ENCODE measurements at regions not wholly inside any gene's neighbourhood (a gene's known extent, or its start where the extent isn't known, plus 50 kb on each side); places are given as distances from the start of the nearest gene placed in this dataset.

DNA sequence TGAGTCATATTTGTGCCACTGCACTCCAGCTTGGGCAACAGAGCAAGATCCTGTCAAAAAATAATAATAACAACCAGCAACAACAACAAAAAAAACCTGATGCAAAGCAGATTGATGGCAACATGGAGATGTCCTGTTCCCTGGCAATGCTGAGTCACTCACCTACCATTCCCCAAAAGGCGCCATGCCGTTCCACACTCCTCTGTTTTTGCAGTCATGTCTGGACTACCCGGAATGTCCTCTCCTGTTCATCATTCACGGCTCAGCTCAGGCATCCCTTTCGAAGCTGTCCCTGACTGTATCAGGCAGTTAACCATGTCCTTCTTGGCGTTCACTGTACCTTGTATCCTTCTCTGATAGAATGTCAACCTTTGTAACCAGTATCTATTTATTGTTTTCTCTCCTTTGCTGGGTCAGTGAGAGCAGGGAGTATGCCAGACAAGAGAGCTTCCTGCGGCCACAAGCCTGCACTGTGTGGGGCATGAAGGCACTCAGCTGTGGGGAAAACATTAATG is 147.7 kb downstream of the ABCC12 start:
- TF ChIP-seq, protein P1, sequence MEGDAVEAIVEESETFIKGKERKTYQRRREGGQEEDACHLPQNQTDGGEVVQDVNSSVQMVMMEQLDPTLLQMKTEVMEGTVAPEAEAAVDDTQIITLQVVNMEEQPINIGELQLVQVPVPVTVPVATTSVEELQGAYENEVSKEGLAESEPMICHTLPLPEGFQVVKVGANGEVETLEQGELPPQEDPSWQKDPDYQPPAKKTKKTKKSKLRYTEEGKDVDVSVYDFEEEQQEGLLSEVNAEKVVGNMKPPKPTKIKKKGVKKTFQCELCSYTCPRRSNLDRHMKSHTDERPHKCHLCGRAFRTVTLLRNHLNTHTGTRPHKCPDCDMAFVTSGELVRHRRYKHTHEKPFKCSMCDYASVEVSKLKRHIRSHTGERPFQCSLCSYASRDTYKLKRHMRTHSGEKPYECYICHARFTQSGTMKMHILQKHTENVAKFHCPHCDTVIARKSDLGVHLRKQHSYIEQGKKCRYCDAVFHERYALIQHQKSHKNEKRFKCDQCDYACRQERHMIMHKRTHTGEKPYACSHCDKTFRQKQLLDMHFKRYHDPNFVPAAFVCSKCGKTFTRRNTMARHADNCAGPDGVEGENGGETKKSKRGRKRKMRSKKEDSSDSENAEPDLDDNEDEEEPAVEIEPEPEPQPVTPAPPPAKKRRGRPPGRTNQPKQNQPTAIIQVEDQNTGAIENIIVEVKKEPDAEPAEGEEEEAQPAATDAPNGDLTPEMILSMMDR (CRISPR knock-in tag; IDR thresholded peaks at IDR 0.05): no peak
- TF ChIP-seq ZFP82 (CRISPR knock-in tag; IDR thresholded peaks at IDR 0.05; ENCODE audit: borderline replicate concordance): no peak
- no peak for TF ChIP-seq TCF12 (IDR thresholded peaks at IDR 0.05)
- no peak for TF ChIP-seq TCF12 (CRISPR knock-in tag; IDR thresholded peaks at IDR 0.05)
- TF ChIP-seq SOX13 (IDR thresholded peaks at IDR 0.05): no peak
- TF ChIP-seq SOX13 (CRISPR knock-in tag; conservative IDR thresholded peaks at IDR 0.05 in 1 of 2, IDR thresholded peaks at IDR 0.05 in 1 of 2): no peak
- no peak for TF ChIP-seq ZNF383 (CRISPR knock-in tag; IDR thresholded peaks at IDR 0.05; ENCODE audit: borderline replicate concordance)
- TF ChIP-seq, protein P2, sequence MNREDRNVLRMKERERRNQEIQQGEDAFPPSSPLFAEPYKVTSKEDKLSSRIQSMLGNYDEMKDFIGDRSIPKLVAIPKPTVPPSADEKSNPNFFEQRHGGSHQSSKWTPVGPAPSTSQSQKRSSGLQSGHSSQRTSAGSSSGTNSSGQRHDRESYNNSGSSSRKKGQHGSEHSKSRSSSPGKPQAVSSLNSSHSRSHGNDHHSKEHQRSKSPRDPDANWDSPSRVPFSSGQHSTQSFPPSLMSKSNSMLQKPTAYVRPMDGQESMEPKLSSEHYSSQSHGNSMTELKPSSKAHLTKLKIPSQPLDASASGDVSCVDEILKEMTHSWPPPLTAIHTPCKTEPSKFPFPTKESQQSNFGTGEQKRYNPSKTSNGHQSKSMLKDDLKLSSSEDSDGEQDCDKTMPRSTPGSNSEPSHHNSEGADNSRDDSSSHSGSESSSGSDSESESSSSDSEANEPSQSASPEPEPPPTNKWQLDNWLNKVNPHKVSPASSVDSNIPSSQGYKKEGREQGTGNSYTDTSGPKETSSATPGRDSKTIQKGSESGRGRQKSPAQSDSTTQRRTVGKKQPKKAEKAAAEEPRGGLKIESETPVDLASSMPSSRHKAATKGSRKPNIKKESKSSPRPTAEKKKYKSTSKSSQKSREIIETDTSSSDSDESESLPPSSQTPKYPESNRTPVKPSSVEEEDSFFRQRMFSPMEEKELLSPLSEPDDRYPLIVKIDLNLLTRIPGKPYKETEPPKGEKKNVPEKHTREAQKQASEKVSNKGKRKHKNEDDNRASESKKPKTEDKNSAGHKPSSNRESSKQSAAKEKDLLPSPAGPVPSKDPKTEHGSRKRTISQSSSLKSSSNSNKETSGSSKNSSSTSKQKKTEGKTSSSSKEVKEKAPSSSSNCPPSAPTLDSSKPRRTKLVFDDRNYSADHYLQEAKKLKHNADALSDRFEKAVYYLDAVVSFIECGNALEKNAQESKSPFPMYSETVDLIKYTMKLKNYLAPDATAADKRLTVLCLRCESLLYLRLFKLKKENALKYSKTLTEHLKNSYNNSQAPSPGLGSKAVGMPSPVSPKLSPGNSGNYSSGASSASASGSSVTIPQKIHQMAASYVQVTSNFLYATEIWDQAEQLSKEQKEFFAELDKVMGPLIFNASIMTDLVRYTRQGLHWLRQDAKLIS (CRISPR knock-in tag; IDR thresholded peaks at IDR 0.05): no peak
- TF ChIP-seq MATR3 (CRISPR knock-in tag; IDR thresholded peaks at IDR 0.05): no peak
- TF ChIP-seq, protein P3, sequence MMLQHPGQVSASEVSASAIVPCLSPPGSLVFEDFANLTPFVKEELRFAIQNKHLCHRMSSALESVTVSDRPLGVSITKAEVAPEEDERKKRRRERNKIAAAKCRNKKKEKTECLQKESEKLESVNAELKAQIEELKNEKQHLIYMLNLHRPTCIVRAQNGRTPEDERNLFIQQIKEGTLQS (CRISPR knock-in tag; IDR thresholded peaks at IDR 0.05): no peak
- TF ChIP-seq ZBTB3 (CRISPR knock-in tag; IDR thresholded peaks at IDR 0.05; ENCODE audit: borderline replicate concordance, low read depth): no peak
- no peak for TF ChIP-seq EP300 (IDR thresholded peaks at IDR 0.05; ENCODE audit: low read depth in 2 of 2, low read length in 2 of 2)
- no peak for TF ChIP-seq EP300 (CRISPR knock-in tag; IDR thresholded peaks at IDR 0.05; ENCODE audit: borderline replicate concordance)
- TF ChIP-seq, protein P4, sequence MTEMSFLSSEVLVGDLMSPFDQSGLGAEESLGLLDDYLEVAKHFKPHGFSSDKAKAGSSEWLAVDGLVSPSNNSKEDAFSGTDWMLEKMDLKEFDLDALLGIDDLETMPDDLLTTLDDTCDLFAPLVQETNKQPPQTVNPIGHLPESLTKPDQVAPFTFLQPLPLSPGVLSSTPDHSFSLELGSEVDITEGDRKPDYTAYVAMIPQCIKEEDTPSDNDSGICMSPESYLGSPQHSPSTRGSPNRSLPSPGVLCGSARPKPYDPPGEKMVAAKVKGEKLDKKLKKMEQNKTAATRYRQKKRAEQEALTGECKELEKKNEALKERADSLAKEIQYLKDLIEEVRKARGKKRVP (CRISPR knock-in tag; IDR thresholded peaks at IDR 0.05): no peak
- no peak for TF ChIP-seq NFYC (CRISPR knock-in tag; IDR thresholded peaks at IDR 0.05)
